ENCODE measurements at regions not wholly inside any gene's neighbourhood (a gene's known extent, or its start where the extent isn't known, plus 50 kb on each side); places are given as distances from the start of the nearest gene placed in this dataset.

DNA sequence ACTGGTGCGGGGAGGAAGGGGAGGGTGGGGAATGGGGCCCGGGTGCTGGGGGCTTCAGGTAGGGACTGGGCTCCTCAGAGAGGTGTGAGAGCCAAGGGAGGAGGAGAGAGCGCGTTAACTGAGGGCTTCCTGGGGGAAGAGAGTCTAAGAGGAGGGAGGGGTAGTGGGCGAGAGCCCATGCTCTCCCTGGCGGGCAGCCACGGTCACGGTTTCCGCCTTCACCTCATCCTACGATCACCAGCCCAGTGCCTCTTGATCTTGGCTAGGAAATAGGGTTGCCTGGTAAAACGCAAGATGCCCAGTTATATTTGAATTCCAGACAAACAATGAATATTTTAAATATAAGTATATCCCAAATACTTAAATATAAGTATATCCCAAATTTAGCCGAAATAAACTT, 60.8 kb upstream of the GRPEL1 start:
- DNase-seq = no peak
- no peak for TF ChIP-seq CTCF (IDR thresholded peaks at IDR 0.05)
- Histone ChIP-seq H3K36me3 (no peaks in the 10 kb centered on the region), H3K4me1 (no peaks in the 10 kb centered on the region), H3K9me3 (no peaks in the 10 kb centered on the region), H3K4me3 (no peak overlapping the region), H3K27ac (no peak overlapping the region), H3K27me3 (no peaks in the 10 kb centered on the region)
- no peak for ATAC-seq
- intact Hi-C loops (cut with DNase I) = no loop called here

DNA sequence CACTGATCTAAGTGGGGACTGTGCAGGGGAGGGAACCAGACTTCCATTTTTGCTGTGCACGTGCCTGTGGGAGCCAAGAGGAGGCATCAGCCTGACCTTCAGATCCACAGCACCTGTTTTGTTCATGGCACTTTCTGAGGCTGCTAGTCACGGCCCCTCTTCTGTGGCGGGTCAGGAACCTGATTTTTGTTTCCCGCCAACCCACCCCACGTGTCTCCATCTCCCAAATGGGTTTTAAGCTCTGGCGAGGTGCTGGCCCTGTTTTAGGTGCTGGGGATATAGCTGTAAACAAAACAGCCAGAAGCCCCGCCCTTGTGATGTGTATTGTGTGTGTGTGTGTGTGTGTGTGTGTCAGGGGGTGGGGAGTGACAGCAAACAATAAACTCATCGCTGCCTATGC, 60.4 kb upstream of the GRPEL1 start:
- H3K4me3 ChIP-seq = no peak overlapping the region
- no peaks in the 10 kb centered on the region for H3K4me1 ChIP-seq
- H3K9me3 ChIP-seq = no peaks in the 10 kb centered on the region
- H3K36me3 ChIP-seq = no peaks in the 10 kb centered on the region
- ATAC-seq (no peak), DNase-seq (no peak)
- H3K27me3 ChIP-seq = no peaks in the 10 kb centered on the region
- no peak for TF ChIP-seq CTCF (IDR thresholded peaks at IDR 0.05)
- H3K27ac ChIP-seq = no peak overlapping the region
- intact Hi-C loops (cut with DNase I) = no loop called here

DNA sequence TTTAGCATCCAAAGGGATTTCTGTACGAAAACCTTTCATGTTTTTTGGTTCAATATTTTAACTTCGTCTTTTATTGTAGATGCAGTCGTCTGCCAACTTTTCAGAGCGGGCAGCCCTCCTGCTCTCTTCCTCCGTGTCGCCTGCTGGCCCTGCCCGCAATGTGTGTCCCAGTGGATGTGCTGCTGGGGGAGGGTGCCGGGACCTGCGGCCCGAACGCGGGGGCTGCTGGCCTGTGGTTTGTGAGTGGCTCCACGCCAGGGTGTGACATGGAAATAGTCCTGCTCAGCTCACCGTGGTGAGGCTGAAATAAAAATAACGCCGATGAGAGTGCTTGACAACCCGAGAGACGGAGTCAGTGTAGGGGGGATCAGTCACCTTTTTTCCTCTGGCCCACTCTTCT, 59.7 kb upstream of the GRPEL1 start:
- DNase-seq (no peak), ATAC-seq (no peak)
- Histone ChIP-seq H3K27me3 (no peaks in the 10 kb centered on the region), H3K4me3 (no peak overlapping the region), H3K27ac (no peak overlapping the region), H3K4me1 (no peaks in the 10 kb centered on the region), H3K9me3 (no peaks in the 10 kb centered on the region), H3K36me3 (no peaks in the 10 kb centered on the region)
- intact Hi-C loops (cut with DNase I) = no loop called here
- no peak for TF ChIP-seq CTCF (IDR thresholded peaks at IDR 0.05)

DNA sequence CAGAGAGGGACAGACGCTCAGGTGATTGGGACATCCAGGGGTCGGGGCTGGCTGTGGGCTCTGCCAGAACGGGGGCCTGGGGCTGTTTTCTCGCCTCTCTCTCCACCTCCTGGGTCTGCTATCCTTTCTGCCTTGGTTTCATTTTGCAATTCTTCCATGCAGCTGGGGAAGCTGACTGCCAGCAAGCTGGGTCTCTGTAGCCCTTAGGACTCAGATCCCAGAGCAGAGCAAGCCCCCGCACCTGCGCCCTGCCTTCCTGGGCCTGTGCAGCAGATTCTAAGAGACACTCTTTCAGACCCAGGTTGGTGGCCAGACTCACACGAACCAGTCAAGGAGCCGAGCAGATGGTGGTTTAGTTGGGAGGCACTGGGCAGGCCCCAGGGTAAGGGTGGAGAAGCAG, 59.1 kb upstream of the GRPEL1 start:
- Histone ChIP-seq H3K36me3 (no peaks in the 10 kb centered on the region), H3K9me3 (no peaks in the 10 kb centered on the region), H3K27ac (no peak overlapping the region), H3K4me1 (no peaks in the 10 kb centered on the region), H3K27me3 (no peaks in the 10 kb centered on the region), H3K4me3 (no peak overlapping the region)
- no peak for TF ChIP-seq CTCF (IDR thresholded peaks at IDR 0.05)
- ATAC-seq (no peak), DNase-seq (no peak)
- intact Hi-C loops (cut with DNase I) = no loop called here

DNA sequence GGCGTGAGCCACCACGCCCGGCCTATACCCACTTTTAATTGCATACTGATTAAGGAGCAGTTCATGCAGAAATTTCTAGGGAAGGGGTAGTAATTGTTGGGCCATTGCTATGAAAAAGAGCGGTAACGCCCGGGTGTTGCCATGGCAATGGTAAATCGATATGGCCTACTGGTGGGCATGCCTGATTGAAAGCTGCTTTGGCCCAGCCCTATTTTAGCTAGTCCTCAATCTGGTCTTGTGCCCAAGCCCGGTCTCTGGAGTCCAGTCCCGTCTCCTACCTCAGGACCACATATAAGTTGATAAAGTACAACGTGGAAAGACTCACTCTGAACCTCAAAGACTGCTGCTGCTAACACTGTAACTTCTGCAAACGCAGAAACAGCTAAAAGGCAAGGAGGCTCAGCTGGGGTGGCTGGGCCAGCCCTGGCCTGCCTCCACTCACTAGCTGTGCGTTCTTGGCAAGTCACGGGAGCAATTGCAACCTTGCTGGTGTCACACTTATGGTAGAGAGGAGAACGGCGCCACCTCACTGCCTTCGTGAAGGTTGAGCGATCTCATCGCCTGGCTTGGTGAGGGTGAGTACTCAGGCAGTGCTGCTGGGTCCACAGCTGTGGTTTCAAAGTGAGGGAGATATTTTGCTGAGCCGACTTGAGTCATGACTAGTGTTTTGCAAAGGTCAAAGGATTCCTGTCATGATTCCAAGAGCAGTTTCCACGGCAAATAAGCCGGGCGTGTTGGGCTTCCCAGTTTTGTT, 57.0 kb upstream of the GRPEL1 start:
- no peaks in the 10 kb centered on the region for H3K9me3 ChIP-seq
- no peaks in the 10 kb centered on the region for H3K36me3 ChIP-seq
- TF ChIP-seq CTCF (IDR thresholded peaks at IDR 0.05) = no peak
- H3K27ac ChIP-seq = no peak overlapping the region
- H3K4me3 ChIP-seq = no peak overlapping the region
- DNase-seq (no peak), ATAC-seq (no peak)
- no peaks in the 10 kb centered on the region for H3K4me1 ChIP-seq
- intact Hi-C loops (cut with DNase I) = no loop called here
- H3K27me3 ChIP-seq = no peaks in the 10 kb centered on the region

Measured in upper lobe of right lung (tissue), 1 donor.